Ovary (tissue), 3 donors: ENCODE measurements at regions not wholly inside any gene's neighbourhood (a gene's known extent, or its start where the extent isn't known, plus 50 kb on each side); places are given as distances from the start of the nearest gene placed in this dataset.

Experiments
- POLR2A ChIP-seq: fragments of 450-650 bp; IDR thresholded peaks from one replicate; pipeline ENCODE4 v1.6.1; 2017; ENCODE audit warnings: antibody characterized with exemption, mild to moderate bottlenecking, moderate library complexity
- TF ChIP-seq, protein P1 (sequence below), 3 donors: fragments of 450-650 bp in 2 of 3; fragments of 200-600 bp in 1 of 3; IDR thresholded peaks; one replicate each; pipeline versions ENCODE4 v1.5.1 to v1.8.0; 2016 to 2022; ENCODE audit warnings: antibody characterized with exemption in 3 of 3, mild to moderate bottlenecking in 1 of 3
- donor health status: DM: no; HTN: no; CAD: no.

DNA sequence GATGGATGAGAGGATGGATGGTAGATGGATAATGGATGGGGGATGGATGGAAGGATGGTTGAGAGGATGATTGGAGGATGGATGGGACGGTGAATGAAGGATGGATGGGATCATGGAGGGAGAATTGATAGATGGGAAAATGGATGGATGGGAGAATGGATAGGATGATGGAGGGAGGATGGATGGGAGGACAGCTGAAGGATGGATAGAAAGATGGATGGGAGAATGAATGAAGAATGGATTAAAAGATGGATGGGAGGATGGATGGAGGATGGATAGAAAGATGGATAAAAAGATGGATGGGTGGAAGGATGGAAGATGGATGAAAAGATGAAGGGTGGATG, 218.3 kb upstream of the IER5L start:
- TF ChIP-seq, protein P1, sequence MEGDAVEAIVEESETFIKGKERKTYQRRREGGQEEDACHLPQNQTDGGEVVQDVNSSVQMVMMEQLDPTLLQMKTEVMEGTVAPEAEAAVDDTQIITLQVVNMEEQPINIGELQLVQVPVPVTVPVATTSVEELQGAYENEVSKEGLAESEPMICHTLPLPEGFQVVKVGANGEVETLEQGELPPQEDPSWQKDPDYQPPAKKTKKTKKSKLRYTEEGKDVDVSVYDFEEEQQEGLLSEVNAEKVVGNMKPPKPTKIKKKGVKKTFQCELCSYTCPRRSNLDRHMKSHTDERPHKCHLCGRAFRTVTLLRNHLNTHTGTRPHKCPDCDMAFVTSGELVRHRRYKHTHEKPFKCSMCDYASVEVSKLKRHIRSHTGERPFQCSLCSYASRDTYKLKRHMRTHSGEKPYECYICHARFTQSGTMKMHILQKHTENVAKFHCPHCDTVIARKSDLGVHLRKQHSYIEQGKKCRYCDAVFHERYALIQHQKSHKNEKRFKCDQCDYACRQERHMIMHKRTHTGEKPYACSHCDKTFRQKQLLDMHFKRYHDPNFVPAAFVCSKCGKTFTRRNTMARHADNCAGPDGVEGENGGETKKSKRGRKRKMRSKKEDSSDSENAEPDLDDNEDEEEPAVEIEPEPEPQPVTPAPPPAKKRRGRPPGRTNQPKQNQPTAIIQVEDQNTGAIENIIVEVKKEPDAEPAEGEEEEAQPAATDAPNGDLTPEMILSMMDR (IDR thresholded peaks at IDR 0.05): no peak
- no peak for TF ChIP-seq POLR2A
